ENCODE measurements at regions not wholly inside any gene's neighbourhood (a gene's known extent, or its start where the extent isn't known, plus 50 kb on each side); places are given as distances from the start of the nearest gene placed in this dataset.
"Not testable (repeated sequence)": the region's sequence is repeated elsewhere in the genome, so short reads cannot be mapped to it uniquely, and the experiment has no call there.

DNA sequence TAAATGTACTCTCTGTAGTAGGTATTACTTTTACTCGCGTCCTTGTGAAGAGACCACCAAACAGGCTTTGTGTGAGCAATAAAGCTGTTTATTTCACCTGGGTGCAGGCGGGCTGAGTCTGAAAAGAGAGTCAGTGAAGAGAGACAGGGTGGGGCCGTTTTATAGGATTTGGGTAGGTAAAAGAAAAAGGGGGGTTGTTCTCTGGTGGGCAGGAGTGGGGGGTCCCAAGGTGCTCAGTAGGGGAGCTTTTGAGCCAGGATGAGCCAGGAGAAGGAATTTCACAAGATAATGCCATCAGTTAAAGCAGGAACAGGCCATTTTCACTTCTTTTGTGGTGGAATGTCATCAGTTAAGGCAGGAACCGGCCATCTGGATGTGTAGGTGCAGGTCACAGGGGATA is 918.7 kb upstream of the CRIM1 start:
- not testable (repeated sequence) for DNase-seq

DNA sequence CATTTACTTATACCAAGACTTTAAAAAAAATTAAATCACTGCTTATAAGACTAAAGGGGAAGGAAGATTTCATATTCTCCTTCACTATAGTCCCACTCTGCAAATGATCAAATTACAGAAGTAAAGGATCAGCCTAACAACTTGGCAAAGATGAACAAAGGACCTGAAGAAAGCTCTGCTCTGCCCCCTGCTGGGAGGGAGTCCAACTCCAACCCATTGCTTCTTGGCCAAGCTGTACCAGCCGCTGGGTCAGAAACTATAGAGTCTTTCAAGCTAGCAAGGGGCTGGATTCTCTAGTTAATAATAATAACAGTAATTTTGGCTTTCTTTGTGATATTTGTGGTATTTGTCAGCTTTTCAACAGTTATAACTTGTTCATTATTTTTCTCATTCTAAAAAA is 927.0 kb upstream of the CRIM1 start:
- DNase-seq: no peak

DNA sequence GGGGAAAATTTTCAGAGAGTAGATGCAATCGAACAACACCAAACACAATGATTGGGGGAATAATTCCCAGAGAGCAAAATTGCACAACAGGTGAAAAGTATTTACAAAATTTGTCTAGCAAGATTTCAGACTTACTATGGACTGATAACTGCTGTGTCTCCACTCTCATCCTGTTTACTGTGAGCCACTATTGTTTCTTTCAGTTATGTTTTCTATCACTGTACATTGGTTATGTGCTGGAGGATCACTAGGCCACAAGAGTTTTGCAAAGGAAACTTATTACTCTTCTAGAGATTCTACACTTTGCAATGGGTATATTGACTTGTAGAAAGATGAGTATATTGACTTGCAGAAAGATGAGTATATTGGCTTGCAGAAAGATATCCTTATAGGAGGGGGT is 934.1 kb upstream of the CRIM1 start:
- DNase-seq: no peak

DNA sequence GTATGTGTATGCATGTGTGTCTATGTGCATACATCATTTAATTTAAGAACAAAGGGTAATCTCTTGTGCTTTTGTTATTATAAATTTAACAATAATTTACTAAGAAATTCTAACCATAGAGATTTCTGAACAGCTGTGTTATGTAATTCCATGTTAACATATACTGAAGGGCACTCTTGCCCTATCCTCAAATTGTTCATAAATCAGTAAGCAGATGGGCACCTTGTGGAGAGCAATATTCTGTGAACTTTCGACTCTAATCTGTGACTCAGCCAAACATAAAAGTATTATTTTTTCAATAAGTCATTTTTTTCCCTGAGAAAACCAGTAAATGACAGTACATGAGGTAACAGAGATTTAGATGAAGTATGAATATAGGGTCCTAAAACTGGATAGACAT is 938.3 kb upstream of the CRIM1 start:
- DNase-seq: no peak

DNA sequence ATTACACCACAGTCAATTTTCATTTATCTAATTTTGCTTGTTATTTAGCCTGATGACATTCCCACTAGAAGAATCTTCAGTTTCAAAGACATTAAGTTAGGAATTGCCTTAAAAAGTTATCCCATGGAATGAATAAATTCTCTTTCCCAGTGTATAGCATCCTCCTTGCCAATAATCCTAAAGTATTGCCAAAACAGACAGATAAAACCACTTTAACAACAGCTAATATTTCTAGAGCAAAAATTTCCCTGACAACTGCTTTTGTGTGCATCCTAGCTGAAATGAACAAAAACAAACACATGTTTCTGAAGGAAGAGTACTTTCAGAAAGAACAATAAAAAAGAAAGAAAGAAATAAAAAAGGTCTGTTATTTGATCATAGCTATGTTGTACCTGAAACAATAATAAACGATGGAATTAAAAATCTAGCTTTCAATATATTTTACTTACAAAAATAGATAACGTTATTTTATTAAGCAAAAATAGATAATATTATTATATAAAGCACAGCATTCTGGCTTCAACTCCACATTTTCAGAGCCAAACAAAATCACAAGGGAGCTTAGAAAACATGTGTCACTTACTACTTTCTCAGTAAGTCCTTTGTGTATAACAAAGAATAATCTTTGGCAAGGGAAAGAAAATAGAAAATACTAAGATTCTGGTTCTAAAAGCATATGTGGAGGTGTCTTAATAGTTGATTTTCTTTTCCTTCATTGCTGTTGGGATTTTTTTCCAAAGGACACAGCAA is 939.0 kb upstream of the CRIM1 start:
- no peak for DNase-seq

DNA sequence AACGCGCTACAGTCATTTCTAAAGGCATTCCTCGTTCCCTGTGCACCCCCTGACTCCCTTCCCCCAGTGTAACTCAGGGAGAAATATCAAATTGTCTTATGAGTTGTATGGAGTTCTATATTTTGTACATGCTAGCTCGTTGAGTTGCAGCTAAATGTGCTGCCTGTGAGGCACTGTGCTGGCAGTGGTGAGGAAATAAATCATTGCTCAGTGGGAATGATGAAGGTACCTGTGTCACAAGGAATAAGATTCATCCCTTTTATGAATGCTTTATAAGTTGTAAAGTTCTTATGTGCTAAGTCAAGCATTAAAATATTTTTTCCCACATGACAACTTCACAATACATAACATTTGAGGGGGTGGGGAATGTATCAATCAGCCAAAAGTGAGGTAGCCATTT is 939.6 kb upstream of the CRIM1 start:
- no peak for DNase-seq

- no peak for DNase-seq
Observed at GRCh38 chr2:35415282-35415681, 940.3 kb upstream of the CRIM1 start.

DNA sequence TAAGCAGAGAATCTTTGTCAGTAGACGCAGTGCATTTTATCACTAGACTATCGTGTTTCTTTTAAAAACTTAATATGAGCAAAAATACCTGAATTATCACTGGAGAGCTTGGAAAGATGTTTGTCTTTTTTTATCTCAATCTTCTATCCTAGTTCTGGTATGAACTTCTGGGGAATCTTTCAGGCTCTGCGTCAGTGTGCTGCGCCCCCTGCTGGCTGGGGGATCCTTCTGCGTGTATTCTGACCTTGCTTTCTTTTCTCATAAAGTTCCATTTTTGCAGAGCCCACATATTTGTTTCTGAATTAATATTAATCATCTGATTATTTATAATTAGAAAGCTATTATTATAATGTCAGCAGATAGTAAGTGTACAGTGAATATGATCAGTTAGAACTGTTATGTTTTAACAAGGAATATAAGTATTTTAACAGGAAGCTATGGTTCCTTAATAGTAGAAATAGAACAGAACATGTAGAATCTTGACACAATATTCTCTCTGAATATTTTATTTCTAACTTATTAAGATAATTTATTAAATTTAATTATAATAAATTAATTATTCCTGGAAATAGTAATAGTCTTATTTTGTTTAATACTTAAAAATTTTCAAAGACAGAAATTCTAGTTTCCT is 945.0 kb upstream of the CRIM1 start:
- DNase-seq: peak; percentile 14

DNA sequence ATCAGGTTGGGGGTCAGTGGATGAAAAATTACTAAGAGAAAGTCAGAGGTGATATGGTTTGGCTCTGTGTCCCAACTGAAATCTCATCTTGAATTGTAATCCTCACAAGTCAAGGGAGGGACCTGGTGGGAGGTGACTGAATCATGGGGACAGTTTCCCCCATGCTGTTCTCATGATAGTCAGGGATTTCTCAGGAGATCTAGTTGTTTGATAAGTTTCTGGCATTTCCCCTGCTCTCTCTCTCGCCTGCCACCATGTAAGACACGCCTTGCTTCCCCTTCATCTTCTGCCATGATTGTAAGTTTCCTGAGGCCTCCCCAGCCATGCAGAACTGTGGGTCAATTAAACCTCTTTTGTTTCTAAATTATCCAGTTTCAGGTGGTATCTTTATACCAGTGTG is 945.8 kb upstream of the CRIM1 start:
- DNase-seq: no peak

DNA sequence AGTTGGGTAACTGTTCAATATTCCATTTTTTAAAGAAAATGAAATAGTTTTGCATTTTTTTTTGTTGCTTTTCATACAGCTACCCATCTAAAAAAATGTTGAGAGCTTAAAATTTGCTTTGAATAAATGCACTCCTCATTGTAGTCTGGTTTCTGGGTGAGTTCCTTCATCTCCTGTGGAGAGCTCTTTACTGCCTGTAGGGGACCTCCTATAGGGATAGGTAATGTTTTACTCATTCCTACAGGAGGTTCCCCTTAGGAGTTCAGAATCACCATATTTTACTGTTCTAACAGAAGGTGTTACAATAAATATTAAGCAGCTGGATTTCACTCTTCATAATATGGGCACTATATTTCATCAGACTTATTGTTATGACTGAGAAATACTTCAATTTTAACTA is 947.3 kb upstream of the CRIM1 start:
- no peak for DNase-seq

DNA sequence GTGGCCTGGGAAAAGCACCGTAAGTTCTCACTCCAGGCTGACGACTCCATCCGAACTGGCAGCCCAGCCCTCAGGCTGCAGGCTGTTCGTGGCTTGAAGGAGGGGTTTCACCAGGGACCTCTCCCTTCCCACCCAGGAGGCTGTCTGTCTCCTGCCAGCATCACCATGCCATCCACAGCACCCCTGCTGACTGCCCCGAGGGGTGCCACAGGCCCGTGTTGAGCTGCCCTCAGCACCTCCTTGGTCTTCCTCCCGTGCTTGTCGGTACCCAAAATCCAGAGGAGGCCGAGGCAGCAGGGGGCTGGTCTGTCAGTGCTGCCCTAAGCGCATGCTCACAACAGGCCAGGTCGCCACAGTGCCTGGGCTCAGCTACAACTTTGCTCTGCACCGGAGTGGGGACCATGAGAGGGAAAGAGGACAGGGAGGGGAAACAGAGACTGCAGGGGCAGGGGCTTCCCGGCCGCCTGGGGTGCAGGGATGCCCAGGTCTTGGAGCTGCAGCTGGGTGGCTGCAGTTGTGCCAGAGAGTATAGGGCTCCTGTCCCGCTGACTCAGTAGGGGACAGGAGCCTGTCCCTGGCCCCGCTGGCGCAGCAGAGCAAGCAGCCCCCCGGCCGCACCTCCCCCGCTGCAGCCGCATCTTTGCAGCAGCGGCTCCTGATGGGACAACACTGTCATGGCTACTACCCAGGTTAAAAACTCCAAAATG is 963.7 kb upstream of the CRIM1 start:
- DNase-seq: no peak

DNA sequence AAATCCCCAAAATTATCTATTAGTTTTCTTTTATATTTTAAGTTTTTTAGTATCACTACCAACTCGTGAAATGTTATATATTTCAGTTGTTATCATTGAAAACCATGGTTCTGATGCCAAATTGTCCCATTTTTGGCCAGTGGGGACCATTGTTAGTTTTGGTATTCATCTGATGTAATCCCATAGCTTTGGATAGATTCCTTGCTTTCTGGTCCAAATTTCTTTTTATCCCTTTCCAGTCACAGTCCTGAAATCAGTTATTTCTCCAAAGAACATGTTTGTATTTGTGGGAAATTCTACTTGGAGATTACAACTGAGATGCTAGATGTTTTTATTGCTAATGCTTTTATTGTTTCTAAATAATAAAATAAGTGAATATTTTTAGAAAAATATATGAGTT is 976.8 kb upstream of the CRIM1 start:
- DNase-seq: no peak

DNA sequence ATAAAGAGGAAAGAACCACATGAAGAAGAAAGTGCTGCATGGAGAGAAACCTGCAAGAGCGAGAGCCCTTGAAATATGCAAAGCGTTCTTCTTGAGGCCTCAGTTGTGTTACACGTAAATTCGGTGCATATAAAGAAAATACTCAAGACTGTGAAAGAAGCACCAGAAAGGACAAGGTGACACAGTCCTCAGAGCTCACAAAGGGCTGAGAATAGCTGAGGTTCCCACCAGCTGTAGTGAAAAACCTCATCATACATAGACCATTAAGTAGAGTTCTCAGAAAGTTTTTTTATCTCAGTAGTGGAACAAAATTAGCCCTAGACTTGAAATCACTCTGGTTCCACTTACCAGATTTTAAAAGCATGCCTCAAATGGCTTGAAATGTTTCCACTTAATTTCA is 980.7 kb upstream of the CRIM1 start:
- DNase-seq: no peak

GRCh38 chr2:35365859-35366258 is 989.7 kb upstream of the CRIM1 start:
- DNase-seq: no peak

DNA sequence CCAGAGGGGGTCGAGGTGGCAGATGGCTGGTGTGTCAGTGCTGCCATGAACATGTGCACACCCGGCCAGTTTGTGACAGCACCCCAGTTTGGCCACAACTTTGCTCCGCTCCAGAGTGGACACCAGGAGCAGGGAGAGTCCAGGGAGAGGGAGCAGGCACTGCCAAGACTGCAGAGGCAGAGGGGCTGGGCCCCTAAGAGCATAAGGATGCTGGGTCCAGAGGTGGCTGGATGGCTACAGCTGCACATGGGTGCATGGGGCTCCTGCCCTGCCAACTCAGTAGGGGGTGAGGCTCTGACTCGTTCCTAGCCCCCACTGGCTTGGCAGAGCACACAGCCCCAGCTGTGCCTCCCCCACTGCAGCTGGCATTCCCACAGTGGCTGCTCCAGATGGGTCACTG is 999.2 kb upstream of the CRIM1 start:
- no peak for DNase-seq

- no peak for DNase-seq
Observed at GRCh38 chr2:35355056-35355455, 1000.5 kb upstream of the CRIM1 start.

- DNase-seq: no peak
Observed at GRCh38 chr2:35347561-35347960, 1008.0 kb upstream of the CRIM1 start.

GRCh38 chr2:35343135-35343534 is 1012.4 kb upstream of the CRIM1 start:
- no peak for DNase-seq

GRCh38 chr2:35339211-35339610 is 1016.4 kb upstream of the CRIM1 start:
- DNase-seq: no peak

- no peak for DNase-seq
Observed at GRCh38 chr2:35337922-35338321, 1017.7 kb upstream of the CRIM1 start.

- DNase-seq: no peak
Observed at GRCh38 chr2:35314049-35314448, 1041.5 kb upstream of the CRIM1 start.

DNA sequence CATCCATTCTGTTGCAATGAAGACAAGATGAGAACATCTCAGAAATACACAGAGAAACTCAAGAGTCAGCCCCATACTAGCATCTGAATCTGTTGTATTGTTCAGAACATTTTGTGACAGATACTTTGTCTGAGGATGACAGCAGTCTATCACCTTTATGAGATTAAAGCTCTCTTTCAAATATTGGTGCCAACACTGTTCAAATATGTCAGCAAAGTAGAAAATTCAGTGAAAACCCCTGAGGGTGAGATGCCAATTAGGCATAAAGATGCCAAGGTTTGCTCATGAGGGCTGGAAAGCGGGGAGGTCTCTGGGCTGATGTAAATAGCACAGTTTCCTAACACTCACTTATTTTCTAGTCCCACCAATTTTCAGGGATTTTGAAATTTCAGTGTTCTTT is 1054.2 kb upstream of the CRIM1 start:
- DNase-seq: no peak

GRCh38 chr2:35298493-35298892 is 1057.1 kb upstream of the CRIM1 start:
- no peak for DNase-seq

DNA sequence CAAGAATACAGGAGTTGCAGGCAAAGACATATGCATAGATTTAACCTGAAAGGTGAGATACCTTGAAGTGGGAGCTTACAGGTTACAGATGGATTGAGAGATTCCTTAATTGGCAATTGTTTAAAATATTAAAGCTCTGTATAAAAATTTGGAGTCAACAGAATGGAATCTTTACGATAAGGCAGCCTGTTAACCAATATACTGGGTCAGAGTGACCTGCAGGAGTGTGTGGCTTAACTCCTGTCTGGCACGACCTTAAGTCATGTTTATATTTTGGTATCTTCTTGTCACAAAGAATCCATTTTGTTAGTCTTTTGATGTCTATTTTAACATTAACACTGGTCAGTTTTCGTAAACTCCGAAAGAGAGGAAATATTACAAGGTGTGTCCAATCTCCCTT is 1058.2 kb upstream of the CRIM1 start:
- no peak for DNase-seq

Measured in T-helper 9 cell (primary cell).